IPS-20b (cell line): ENCODE measurements at regions not wholly inside any gene's neighbourhood (a gene's known extent, or its start where the extent isn't known, plus 50 kb on each side); places are given as distances from the start of the nearest gene placed in this dataset.

ENCODE experiments used
- H3K27ac ChIP-seq: one replicate; pipeline ENCODE4 v1.5.1; 2013; ENCODE audit warnings: low read length
- H3K27me3 ChIP-seq: 2 replicates; pipeline ENCODE4 v1.6.1; 2013; ENCODE audit warnings: mild to moderate bottlenecking, low read length, inconsistent platforms; ENCODE audit not compliant: insufficient read depth
- H3K36me3 ChIP-seq: 2 replicates; pipeline ENCODE4 v1.6.1; 2013; ENCODE audit warnings: low read depth, mild to moderate bottlenecking, inconsistent platforms, low read length, moderate library complexity; ENCODE audit not compliant: insufficient read depth
- H3K4me1 ChIP-seq: 2 replicates; pipeline ENCODE4 v1.6.1; 2013; ENCODE audit warnings: mild to moderate bottlenecking, control low read depth, inconsistent platforms, low read length, moderate library complexity; ENCODE audit not compliant: insufficient read depth
- H3K4me3 ChIP-seq: 2 replicates; pipeline ENCODE4 v1.5.1; 2013; ENCODE audit warnings: mild to moderate bottlenecking, low read length, inconsistent platforms
- H3K9ac ChIP-seq: 2 replicates; pipeline ENCODE4 v1.6.1; 2013; ENCODE audit warnings: low read depth, mild to moderate bottlenecking, inconsistent platforms, low read length, moderate library complexity
- H3K9me3 ChIP-seq: 2 replicates; pipeline ENCODE4 v1.6.1; 2013; ENCODE audit warnings: mild to moderate bottlenecking, low read depth, low read length, inconsistent platforms; ENCODE audit not compliant: insufficient read depth

- Histone ChIP-seq H3K4me1 (no peaks in the 10 kb centered on the region), H3K9me3 (no peaks in the 10 kb centered on the region), H3K27ac (no peak overlapping the region), H3K9ac (no peak overlapping the region), H3K36me3 (no peaks in the 10 kb centered on the region), H3K4me3 (no peak overlapping the region), H3K27me3 (no peaks in the 10 kb centered on the region)
These were observed 78.0 kb upstream of the TNFSF18 start for GRCh38 chr1:173128742-173129141.

- H3K27me3 ChIP-seq, result no peaks in the 10 kb centered on the region
These were observed 76.9 kb upstream of the TNFSF18 start for GRCh38 chr1:173127369-173128307.

DNA sequence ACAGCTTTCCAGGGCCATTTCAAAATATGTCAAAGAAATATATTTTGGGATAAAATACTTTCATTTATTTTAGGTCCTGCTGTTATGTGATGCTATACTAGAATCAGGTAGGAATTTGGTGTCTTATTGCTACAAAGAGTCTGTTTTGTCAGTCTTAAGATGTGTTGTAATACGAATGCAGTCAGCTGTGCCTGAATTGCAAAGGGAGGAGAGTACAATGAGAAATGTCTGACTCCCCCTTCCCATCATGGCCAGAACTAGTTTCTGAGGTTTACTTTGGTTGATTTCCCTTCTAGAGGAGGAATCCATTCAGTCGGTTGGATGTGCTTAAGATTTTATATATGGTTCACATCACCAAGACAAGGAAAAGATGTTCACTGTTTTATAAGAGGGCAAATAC lies 75.7 kb upstream of the TNFSF18 start:
- H3K4me1 ChIP-seq, result peaks cover 8% of the 10 kb centered on the region; the same call in 1 of the 2 replicates
- no peaks in the 10 kb centered on the region for H3K27me3 ChIP-seq
- no peak overlapping the region for H3K27ac ChIP-seq
- no peaks in the 10 kb centered on the region for H3K9me3 ChIP-seq
- H3K9ac ChIP-seq, result no peak overlapping the region
- no peaks in the 10 kb centered on the region for H3K36me3 ChIP-seq
- H3K4me3 ChIP-seq, result no peak overlapping the region

More at GRCh38 chr1:173127369-173128307, 76.9 kb upstream of the TNFSF18 start:
- Histone ChIP-seq H3K4me1 (peaks cover 2% of the 10 kb centered on the region; the same call in 1 of the 2 replicates), H3K27ac (no peak overlapping the region), H3K9ac (no peak overlapping the region), H3K4me3 (no peak overlapping the region), H3K9me3 (no peaks in the 10 kb centered on the region), H3K36me3 (no peaks in the 10 kb centered on the region)

- Histone ChIP-seq H3K4me1 (peaks cover 8% of the 10 kb centered on the region; the same call in 1 of the 2 replicates), H3K9ac (peak overlapping the region; percentile 46; the same call in 1 of the 2 replicates), H3K27me3 (no peaks in the 10 kb centered on the region), H3K36me3 (no peaks in the 10 kb centered on the region), H3K4me3 (peak overlapping the region; percentile 1; the same call in 1 of the 2 replicates), H3K9me3 (no peaks in the 10 kb centered on the region), H3K27ac (peak overlapping the region; percentile 10)
These were observed 72.5 kb upstream of the TNFSF18 start for GRCh38 chr1:173122958-173123852.

- Histone ChIP-seq H3K27me3 (no peaks in the 10 kb centered on the region), H3K9ac (peak overlapping the region; percentile 46; the same call in 1 of the 2 replicates), H3K4me3 (peak overlapping the region; percentile 1; the same call in 1 of the 2 replicates), H3K9me3 (no peaks in the 10 kb centered on the region), H3K36me3 (no peaks in the 10 kb centered on the region), H3K27ac (no peak overlapping the region), H3K4me1 (peaks cover 8% of the 10 kb centered on the region; the same call in 1 of the 2 replicates)
These were observed 71.7 kb upstream of the TNFSF18 start for GRCh38 chr1:173122344-173122935.

GRCh38 chr1:173118404-173118803 lies 67.7 kb upstream of the TNFSF18 start:
- H3K9me3 ChIP-seq, result no peaks in the 10 kb centered on the region
- no peaks in the 10 kb centered on the region for H3K27me3 ChIP-seq
- no peak overlapping the region for H3K9ac ChIP-seq
- H3K27ac ChIP-seq, result no peak overlapping the region
- H3K36me3 ChIP-seq, result no peaks in the 10 kb centered on the region
- H3K4me3 ChIP-seq, result no peak overlapping the region
- H3K4me1 ChIP-seq, result peaks cover 8% of the 10 kb centered on the region; the same call in 1 of the 2 replicates

DNA sequence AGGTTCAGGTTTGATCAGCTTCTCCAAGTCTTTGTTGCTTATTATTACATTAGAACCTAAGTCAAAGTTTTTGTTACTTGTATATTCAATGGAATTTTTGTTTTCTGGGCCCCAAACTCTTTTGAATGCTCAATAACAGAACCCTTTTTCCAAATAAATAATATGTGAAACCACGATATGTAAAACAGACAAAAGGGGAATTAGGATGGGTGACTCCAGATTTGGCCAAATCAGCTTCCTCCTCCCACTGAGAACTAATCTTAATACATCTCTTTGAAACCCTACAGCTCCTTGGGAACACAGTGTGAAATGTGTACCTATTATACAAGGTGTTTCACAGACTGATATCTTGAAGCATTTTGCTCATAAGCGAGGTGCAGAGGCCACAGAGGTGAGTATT lies 67.0 kb upstream of the TNFSF18 start:
- no peak overlapping the region for H3K4me3 ChIP-seq
- no peaks in the 10 kb centered on the region for H3K9me3 ChIP-seq
- H3K27ac ChIP-seq, result no peak overlapping the region
- no peaks in the 10 kb centered on the region for H3K27me3 ChIP-seq
- H3K9ac ChIP-seq, result no peak overlapping the region
- H3K4me1 ChIP-seq, result peaks cover 8% of the 10 kb centered on the region; the same call in 1 of the 2 replicates
- H3K36me3 ChIP-seq, result no peaks in the 10 kb centered on the region

GRCh38 chr1:173117108-173117633 lies 66.4 kb upstream of the TNFSF18 start:
- Histone ChIP-seq H3K9me3 (no peaks in the 10 kb centered on the region), H3K9ac (no peak overlapping the region), H3K27ac (no peak overlapping the region), H3K4me1 (peaks cover 2% of the 10 kb centered on the region; the same call in 1 of the 2 replicates), H3K27me3 (no peaks in the 10 kb centered on the region), H3K4me3 (no peak overlapping the region), H3K36me3 (no peaks in the 10 kb centered on the region)

DNA sequence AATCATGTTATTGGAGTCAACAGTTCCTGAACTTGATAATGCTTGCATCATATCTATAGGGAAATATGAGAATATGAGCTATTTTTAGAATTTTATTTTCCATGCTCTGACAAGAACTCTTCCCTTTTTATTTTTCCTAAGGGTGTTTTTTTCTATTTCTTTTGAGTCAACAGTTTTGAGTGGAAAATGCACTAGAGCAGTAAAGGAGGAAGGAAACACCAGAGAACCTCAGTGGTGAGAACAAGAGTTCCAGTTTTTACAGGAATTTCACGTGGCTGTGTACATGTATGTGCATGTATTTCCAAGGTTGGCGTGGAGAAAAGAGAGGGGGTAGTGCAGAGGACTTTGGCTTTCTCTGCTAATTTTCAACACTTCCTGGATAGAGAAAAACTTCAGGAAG lies 63.6 kb upstream of the TNFSF18 start:
- no peak overlapping the region for H3K4me3 ChIP-seq
- no peaks in the 10 kb centered on the region for H3K9me3 ChIP-seq
- H3K27me3 ChIP-seq, result no peaks in the 10 kb centered on the region
- H3K36me3 ChIP-seq, result no peaks in the 10 kb centered on the region
- no peak overlapping the region for H3K9ac ChIP-seq
- H3K27ac ChIP-seq, result no peak overlapping the region
- H3K4me1 ChIP-seq, result no peaks in the 10 kb centered on the region

GRCh38 chr1:173113015-173113741 lies 62.4 kb upstream of the TNFSF18 start:
- H3K27ac ChIP-seq, result no peak overlapping the region
- H3K9me3 ChIP-seq, result peaks cover 6% of the 10 kb centered on the region; the same call in 1 of the 2 replicates
- no peaks in the 10 kb centered on the region for H3K36me3 ChIP-seq
- H3K4me1 ChIP-seq, result no peaks in the 10 kb centered on the region
- no peak overlapping the region for H3K9ac ChIP-seq
- H3K27me3 ChIP-seq, result no peaks in the 10 kb centered on the region
- no peak overlapping the region for H3K4me3 ChIP-seq
